ENCODE measurements at regions not wholly inside any gene's neighbourhood (a gene's known extent, or its start where the extent isn't known, plus 50 kb on each side); places are given as distances from the start of the nearest gene placed in this dataset.
"Not testable (repeated sequence)": the region's sequence is repeated elsewhere in the genome, so short reads cannot be mapped to it uniquely, and the experiment has no call there.

GRCh38 chr3:177889652-177890358, 646.4 kb upstream of the KCNMB2 start:
- DNase-seq: no peak

- DNase-seq: no peak
These were observed 645.9 kb upstream of the KCNMB2 start for GRCh38 chr3:177890359-177890683.

GRCh38 chr3:177891569-177891968, 644.7 kb upstream of the KCNMB2 start:
- not testable (repeated sequence) for DNase-seq

- no peak for DNase-seq
These were observed 642.9 kb upstream of the KCNMB2 start for GRCh38 chr3:177893331-177893730.

GRCh38 chr3:177894081-177894728, 642.0 kb upstream of the KCNMB2 start:
- DNase-seq: no peak

GRCh38 chr3:177898185-177898584, 638.1 kb upstream of the KCNMB2 start:
- no peak for DNase-seq

GRCh38 chr3:177899275-177900067, 636.8 kb upstream of the KCNMB2 start:
- DNase-seq: no peak

- no peak for DNase-seq
These were observed 633.4 kb upstream of the KCNMB2 start for GRCh38 chr3:177902876-177903275.

GRCh38 chr3:177904621-177905020, 631.6 kb upstream of the KCNMB2 start:
- DNase-seq: no peak

GRCh38 chr3:177905173-177906125, 630.8 kb upstream of the KCNMB2 start:
- no peak for DNase-seq

- no peak for DNase-seq
These were observed 630.1 kb upstream of the KCNMB2 start for GRCh38 chr3:177906126-177906511.

GRCh38 chr3:177906578-177907229, 629.5 kb upstream of the KCNMB2 start:
- no peak for DNase-seq

GRCh38 chr3:177909530-177909929, 626.7 kb upstream of the KCNMB2 start:
- not testable (repeated sequence) for DNase-seq

GRCh38 chr3:177914224-177914623, 622.0 kb upstream of the KCNMB2 start:
- DNase-seq: no peak

GRCh38 chr3:177916461-177916860, 619.8 kb upstream of the KCNMB2 start:
- no peak for DNase-seq

- no peak for DNase-seq
These were observed 618.9 kb upstream of the KCNMB2 start for GRCh38 chr3:177917234-177917861.

GRCh38 chr3:177921153-177921552, 615.1 kb upstream of the KCNMB2 start:
- DNase-seq: no peak

GRCh38 chr3:177924261-177924660, 612.0 kb upstream of the KCNMB2 start:
- DNase-seq: no peak

- no peak for DNase-seq
These were observed 607.9 kb upstream of the KCNMB2 start for GRCh38 chr3:177928172-177928873.

GRCh38 chr3:177929310-177929709, 606.9 kb upstream of the KCNMB2 start:
- DNase-seq: no peak

- no peak for DNase-seq
These were observed 605.5 kb upstream of the KCNMB2 start for GRCh38 chr3:177930771-177931170.
